ENCODE measurements at regions not wholly inside any gene's neighbourhood (a gene's known extent, or its start where the extent isn't known, plus 50 kb on each side); places are given as distances from the start of the nearest gene placed in this dataset.

DNA sequence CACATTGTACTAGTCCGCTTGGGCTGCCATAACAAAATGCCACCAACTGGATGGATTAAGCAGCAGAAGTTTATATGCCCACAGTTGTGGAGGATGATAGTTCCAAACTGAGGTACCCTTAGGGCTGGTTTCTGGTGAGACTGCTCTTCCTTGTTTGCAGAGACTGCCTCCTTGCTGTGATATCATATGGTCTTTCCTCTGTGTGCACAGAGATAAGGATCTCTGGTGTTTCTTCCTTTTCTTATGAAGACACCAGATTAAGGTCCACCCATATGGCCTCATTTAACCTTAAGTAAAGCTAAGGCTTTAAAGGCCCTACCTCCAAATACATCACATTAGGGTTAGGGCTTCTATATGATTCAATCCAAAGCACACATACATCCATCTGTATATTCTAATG is 738.2 kb upstream of the GCFC2 start:
- H3K27me3 ChIP-seq (ENCODE audit: low read length): no peaks in the 10 kb centered on the region
- no peaks in the 10 kb centered on the region for H3F3A ChIP-seq (ENCODE audit: low read length, unreplicated experiment)
- no peak overlapping the region for H3K27ac ChIP-seq (ENCODE audit: low read length)
- H3K4me3 ChIP-seq (ENCODE audit: low read length): no peak overlapping the region
- POLR2A ChIA-PET (ENCODE audit: unreplicated experiment): no interaction called here
- no peak overlapping the region for H3K9ac ChIP-seq (ENCODE audit: low read length)
- H3K4me1 ChIP-seq (ENCODE audit: insufficient read depth, low read length): no peaks in the 10 kb centered on the region
- ATAC-seq: no peak
- no peaks in the 10 kb centered on the region for H3K9me2 ChIP-seq (replicated peaks; ENCODE audit: low read length)
- no peaks in the 10 kb centered on the region for H3K79me2 ChIP-seq (ENCODE audit: low read length)
- H3K4me2 ChIP-seq (ENCODE audit: low read length): no peak overlapping the region
- no peaks in the 10 kb centered on the region for H4K20me1 ChIP-seq (ENCODE audit: low read length)
- TF ChIP-seq EZH2phosphoT487 (IDR thresholded peaks at IDR 0.05; ENCODE audit: borderline replicate concordance, low read length) (no peak), EZH2 (IDR thresholded peaks at IDR 0.05; ENCODE audit: low read length, unreplicated experiment) (no peak)
- TF ChIP-seq, protein P1, sequence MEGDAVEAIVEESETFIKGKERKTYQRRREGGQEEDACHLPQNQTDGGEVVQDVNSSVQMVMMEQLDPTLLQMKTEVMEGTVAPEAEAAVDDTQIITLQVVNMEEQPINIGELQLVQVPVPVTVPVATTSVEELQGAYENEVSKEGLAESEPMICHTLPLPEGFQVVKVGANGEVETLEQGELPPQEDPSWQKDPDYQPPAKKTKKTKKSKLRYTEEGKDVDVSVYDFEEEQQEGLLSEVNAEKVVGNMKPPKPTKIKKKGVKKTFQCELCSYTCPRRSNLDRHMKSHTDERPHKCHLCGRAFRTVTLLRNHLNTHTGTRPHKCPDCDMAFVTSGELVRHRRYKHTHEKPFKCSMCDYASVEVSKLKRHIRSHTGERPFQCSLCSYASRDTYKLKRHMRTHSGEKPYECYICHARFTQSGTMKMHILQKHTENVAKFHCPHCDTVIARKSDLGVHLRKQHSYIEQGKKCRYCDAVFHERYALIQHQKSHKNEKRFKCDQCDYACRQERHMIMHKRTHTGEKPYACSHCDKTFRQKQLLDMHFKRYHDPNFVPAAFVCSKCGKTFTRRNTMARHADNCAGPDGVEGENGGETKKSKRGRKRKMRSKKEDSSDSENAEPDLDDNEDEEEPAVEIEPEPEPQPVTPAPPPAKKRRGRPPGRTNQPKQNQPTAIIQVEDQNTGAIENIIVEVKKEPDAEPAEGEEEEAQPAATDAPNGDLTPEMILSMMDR (conservative IDR thresholded peaks at IDR 0.05; ENCODE audit: low read depth, low read length): no peak
- intact Hi-C loops (cut with micrococcal nuclease): no loop called here
- H2AFZ ChIP-seq (ENCODE audit: low read length): no peak overlapping the region
- H3K36me3 ChIP-seq (ENCODE audit: low read depth, low read length): no peaks in the 10 kb centered on the region
- DNase-seq: no peak
- no TSS peak for BruUV-seq (replicated peaks)
- CTCF ChIA-PET: no interaction called here
- no peaks in the 10 kb centered on the region for H3K9me3 ChIP-seq (ENCODE audit: low read length)

DNA sequence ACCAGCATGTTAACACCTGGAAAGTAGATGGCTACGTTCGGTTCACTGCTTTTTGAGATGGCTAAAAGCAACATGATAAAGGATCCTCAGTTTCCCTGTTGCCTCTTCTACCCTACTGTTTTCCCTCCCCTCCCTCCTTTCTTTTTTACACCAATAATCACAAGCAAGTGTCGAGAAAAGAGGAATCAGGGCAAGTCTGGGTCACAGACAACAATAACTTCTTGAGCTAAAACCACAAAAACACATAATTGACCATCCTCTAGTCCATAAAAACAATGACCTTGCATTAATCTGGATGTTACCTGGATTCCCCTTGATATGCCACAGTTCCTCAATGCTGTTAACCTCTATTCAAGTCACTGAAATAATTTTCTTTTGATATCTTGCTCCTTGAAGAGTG is 736.6 kb upstream of the GCFC2 start:
- no TSS peak for BruUV-seq (replicated peaks)
- Histone ChIP-seq H3K4me3 (ENCODE audit: low read length) (no peak overlapping the region), H4K20me1 (ENCODE audit: low read length) (no peaks in the 10 kb centered on the region), H3K36me3 (ENCODE audit: low read depth, low read length) (no peaks in the 10 kb centered on the region), H3K9me3 (ENCODE audit: low read length) (no peaks in the 10 kb centered on the region), H3K9ac (ENCODE audit: low read length) (no peak overlapping the region), H3K4me1 (ENCODE audit: insufficient read depth, low read length) (no peaks in the 10 kb centered on the region), H3K4me2 (ENCODE audit: low read length) (no peak overlapping the region), H3K27me3 (ENCODE audit: low read length) (no peaks in the 10 kb centered on the region), H3K9me2 (replicated peaks; ENCODE audit: low read length) (no peaks in the 10 kb centered on the region), H3K27ac (ENCODE audit: low read length) (no peak overlapping the region), H3K79me2 (ENCODE audit: low read length) (no peaks in the 10 kb centered on the region), H3F3A (ENCODE audit: low read length, unreplicated experiment) (no peaks in the 10 kb centered on the region), H2AFZ (ENCODE audit: low read length) (no peak overlapping the region)
- DNase-seq (no peak), ATAC-seq (no peak)
- CTCF ChIA-PET: no interaction called here
- POLR2A ChIA-PET (ENCODE audit: unreplicated experiment): no interaction called here
- intact Hi-C loops (cut with micrococcal nuclease): no loop called here
- TF ChIP-seq EZH2 (IDR thresholded peaks at IDR 0.05; ENCODE audit: low read length, unreplicated experiment) (no peak), EZH2phosphoT487 (IDR thresholded peaks at IDR 0.05; ENCODE audit: borderline replicate concordance, low read length) (no peak)
- TF ChIP-seq, protein P1 (conservative IDR thresholded peaks at IDR 0.05; ENCODE audit: low read depth, low read length): no peak

DNA sequence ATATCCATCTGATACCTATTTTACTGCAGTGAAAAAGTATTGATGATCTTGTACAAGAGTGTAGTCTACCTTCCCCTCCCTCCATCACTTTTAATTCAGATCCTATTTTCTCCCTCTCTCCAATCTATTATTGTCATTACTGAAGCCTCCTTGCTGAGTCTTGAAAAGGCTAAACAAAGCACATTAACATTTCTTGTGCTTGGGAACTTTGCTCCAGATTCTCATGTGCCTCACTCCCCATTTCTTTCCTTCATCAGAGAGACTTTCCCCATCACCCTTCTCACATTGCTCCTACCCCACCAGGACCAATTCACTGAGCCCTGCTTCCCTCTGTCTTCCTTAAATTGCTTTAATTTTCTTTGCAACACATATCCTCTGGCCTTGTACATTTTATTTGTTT is 736.2 kb upstream of the GCFC2 start:
- POLR2A ChIA-PET (ENCODE audit: unreplicated experiment): no interaction called here
- Histone ChIP-seq H3K4me2 (ENCODE audit: low read length) (no peak overlapping the region), H2AFZ (ENCODE audit: low read length) (no peak overlapping the region), H3K4me3 (ENCODE audit: low read length) (no peak overlapping the region), H3K9me2 (replicated peaks; ENCODE audit: low read length) (no peaks in the 10 kb centered on the region), H3K9me3 (ENCODE audit: low read length) (no peaks in the 10 kb centered on the region), H3K36me3 (ENCODE audit: low read depth, low read length) (no peaks in the 10 kb centered on the region), H3K9ac (ENCODE audit: low read length) (no peak overlapping the region), H3K79me2 (ENCODE audit: low read length) (no peaks in the 10 kb centered on the region), H3K4me1 (ENCODE audit: insufficient read depth, low read length) (no peaks in the 10 kb centered on the region), H3K27ac (ENCODE audit: low read length) (no peak overlapping the region), H3F3A (ENCODE audit: low read length, unreplicated experiment) (no peaks in the 10 kb centered on the region), H4K20me1 (ENCODE audit: low read length) (no peaks in the 10 kb centered on the region), H3K27me3 (ENCODE audit: low read length) (no peaks in the 10 kb centered on the region)
- intact Hi-C loops (cut with micrococcal nuclease): no loop called here
- BruUV-seq (replicated peaks): no TSS peak
- ATAC-seq (no peak), DNase-seq (no peak)
- TF ChIP-seq EZH2phosphoT487 (IDR thresholded peaks at IDR 0.05; ENCODE audit: borderline replicate concordance, low read length) (no peak), EZH2 (IDR thresholded peaks at IDR 0.05; ENCODE audit: low read length, unreplicated experiment) (no peak)
- TF ChIP-seq, protein P1 (conservative IDR thresholded peaks at IDR 0.05; ENCODE audit: low read depth, low read length): no peak
- CTCF ChIA-PET: no interaction called here
